ENCODE measurements at regions not wholly inside any gene's neighbourhood (a gene's known extent, or its start where the extent isn't known, plus 50 kb on each side); places are given as distances from the start of the nearest gene placed in this dataset.
"Not testable (repeated sequence)": the region's sequence is repeated elsewhere in the genome, so short reads cannot be mapped to it uniquely, and the experiment has no call there.

DNA sequence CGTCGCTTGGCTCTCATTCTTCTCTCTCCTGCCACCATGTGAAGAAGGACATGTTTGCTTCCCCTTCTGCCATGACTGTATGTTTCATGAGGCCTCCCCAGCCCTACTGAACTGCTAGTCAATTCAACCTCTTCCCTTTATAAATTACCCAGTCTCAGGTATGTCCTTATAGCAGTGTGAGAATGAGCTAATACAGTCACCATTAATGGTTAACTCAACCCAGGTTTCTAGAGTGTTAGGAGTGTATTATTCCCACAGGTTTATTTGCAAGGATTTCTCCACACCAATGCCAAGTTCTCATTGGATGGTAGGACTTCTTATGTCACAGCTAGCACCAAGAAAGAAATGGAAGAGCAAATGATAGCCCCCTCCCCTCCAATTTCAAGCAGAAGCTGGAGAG, 71.9 kb downstream of the DYNAP start:
- Histone ChIP-seq H3K4me3 (no peak overlapping the region), H3K27ac (no peak overlapping the region), H3K4me1 (replicated peaks in 1 of 2) (no peaks in the 10 kb centered on the region)
- in situ Hi-C loops (cut with MboI; ENCODE audit: low pct_unique_long_range_greater_than_20kb in 2 of 9, low sequenced_read_pairs in 9 of 9, unreplicated experiment in 9 of 9) = loop anchor here in 2 of 9 experiments (25.0 kb wide), 3 partner anchors 101 to 226 kb away; no protein-coding TSS in a partner anchor
- no peak for ATAC-seq (replicated peaks in 6 of 8)
- 40 to 100% (median 88%) methylated on average over 2 of the region's 2 CpGs; no CpG with 5 or more reads in 6 of the 10 experiments for WGBS, 10 experiments

DNA sequence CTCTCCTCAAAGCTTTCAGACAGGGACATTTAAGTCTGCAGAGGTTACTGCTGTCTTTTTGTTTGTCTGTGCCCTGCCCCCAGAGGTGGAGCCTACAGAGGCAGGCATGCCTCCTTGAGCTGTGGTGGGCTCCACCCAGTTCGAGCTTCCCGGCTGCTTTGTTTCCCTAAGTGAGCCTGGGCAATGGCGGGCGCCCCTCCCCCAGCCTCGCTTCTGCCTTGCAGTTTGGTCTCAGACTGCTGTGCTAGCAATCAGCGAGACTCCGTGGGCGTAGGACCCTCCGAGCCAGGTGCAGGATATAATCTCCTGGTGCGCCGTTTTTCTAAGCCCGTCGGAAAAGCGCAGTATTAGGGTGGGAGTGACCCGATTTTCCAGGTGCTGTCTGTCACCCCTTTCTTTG, 78.7 kb downstream of the DYNAP start:
- in situ Hi-C loops (cut with MboI; ENCODE audit: low pct_unique_long_range_greater_than_20kb in 2 of 9, low sequenced_read_pairs in 9 of 9, unreplicated experiment in 9 of 9) = loop anchor here in 3 of 9 experiments (10.0 to 25.0 kb wide), 4 partner anchors 107 to 315 kb away; no protein-coding TSS in a partner anchor
- H3K27ac ChIP-seq; ATAC-seq (replicated peaks in 6 of 8); H3K4me1 ChIP-seq (replicated peaks in 1 of 2); H3K4me3 ChIP-seq: not testable (repeated sequence)
- no CpG with 5 or more reads among the region's 15 CpGs for whole genome bisulfite sequencing, 10 experiments

DNA sequence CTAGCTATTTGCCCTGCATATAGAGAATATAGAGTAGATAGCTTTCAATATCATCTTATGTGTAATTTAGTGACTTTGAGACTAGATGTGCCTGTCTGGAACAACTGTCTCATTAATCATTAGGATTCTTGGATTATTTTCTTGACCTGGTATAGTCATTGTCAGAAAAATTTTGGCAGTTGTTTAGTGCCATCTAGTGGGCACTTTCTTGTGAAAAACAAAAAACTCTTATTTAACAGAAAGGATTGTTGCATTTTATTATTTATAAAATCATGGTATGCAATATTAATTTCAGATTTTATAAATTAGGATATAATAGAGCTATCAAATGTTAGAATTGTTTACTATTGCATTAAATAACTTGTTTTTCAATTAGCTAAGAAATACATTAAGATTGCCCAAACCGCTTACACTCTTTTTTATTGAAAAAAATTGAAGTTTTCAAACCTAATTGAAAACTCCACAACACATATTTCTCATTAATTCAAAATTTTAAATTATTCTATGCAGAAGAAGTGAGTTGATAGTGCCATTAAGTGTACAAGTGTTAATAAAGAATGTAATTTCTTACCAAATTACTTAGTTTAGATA, 80.3 kb downstream of the DYNAP start:
- in situ Hi-C loops (cut with MboI; ENCODE audit: low pct_unique_long_range_greater_than_20kb in 2 of 9, low sequenced_read_pairs in 9 of 9, unreplicated experiment in 9 of 9) = loop anchor here in 3 of 9 experiments (10.0 to 25.0 kb wide), 4 partner anchors 109 to 313 kb away; no protein-coding TSS in a partner anchor
- no peak overlapping the region for H3K4me3 ChIP-seq
- H3K27ac ChIP-seq = no peak overlapping the region
- H3K4me1 ChIP-seq (replicated peaks in 1 of 2) = peaks cover 7 to 12% of the 10 kb centered on the region in 2 donors
- ATAC-seq (replicated peaks in 6 of 8) = no peak
- 60 to 100% (median 87%) methylated on average over 1 of the region's 1 CpG; no CpG with 5 or more reads in 1 of the 10 experiments for WGBS, 10 experiments

DNA sequence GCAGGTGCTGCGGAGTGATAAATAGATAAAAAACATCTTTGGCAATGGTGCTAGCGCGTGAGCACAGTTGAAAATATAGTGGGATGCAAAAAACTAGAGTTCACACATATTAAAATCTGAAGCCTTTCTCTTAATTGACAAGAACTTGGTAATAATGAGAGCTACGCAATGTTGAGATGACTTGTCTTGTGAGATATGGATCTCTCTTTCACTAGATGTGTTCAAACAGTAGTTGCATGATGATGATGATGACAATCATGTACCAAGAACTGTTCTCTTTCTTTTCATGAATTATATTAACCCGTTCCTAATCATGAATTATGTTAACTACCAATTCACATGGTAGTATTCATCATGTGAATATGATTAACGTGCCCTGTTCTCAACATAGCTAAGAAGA, 81.1 kb downstream of the DYNAP start:
- WGBS, 10 experiments = 43 to 100% (median 85%) methylated on average over 1 to 6 of the region's 6 CpGs
- H3K27ac ChIP-seq = no peak overlapping the region
- peaks cover 7 to 12% of the 10 kb centered on the region in 2 donors for H3K4me1 ChIP-seq (replicated peaks in 1 of 2)
- ATAC-seq (replicated peaks in 6 of 8) = no peak
- no peak overlapping the region for H3K4me3 ChIP-seq
- in situ Hi-C loops (cut with MboI; ENCODE audit: low pct_unique_long_range_greater_than_20kb in 2 of 9, low sequenced_read_pairs in 9 of 9, unreplicated experiment in 9 of 9) = loop anchor here in 3 of 9 experiments (10.0 to 25.0 kb wide), 4 partner anchors 110 to 313 kb away; no protein-coding TSS in a partner anchor

DNA sequence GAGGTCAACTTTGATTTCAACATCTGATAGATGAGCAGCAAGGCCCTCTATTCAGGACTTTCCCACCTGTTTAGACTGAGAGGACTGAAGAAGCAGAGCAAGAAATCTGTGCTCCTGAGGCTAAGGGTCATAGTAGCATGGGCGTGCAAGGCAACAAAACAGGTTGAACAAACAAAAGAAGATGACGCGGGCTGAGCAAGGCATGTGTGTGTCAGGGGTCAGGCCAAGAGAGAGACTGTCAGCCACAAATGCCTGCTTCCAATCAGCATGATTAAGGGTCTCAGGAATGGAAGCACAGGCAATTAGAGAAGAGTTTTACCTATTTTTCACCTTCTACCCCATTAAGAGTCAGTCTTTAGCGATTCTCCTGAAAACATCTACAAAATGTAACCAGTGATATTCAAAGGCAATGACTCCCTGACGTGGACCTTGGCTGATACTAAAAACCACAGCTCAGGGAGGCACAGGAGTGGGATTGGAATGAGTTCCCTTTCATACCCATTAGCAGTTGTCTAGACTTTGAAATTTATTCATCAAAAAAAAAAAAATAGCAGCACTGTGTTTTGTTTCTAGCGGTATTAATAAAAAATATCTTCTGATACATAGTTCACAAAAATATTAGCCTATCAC, 81.9 kb downstream of the DYNAP start:
- 47 to 90% (median 79%) methylated on average over 1 to 6 of the region's 6 CpGs; no CpG with 5 or more reads in 1 of the 10 experiments for WGBS, 10 experiments
- Histone ChIP-seq H3K4me1 (replicated peaks in 1 of 2) (peaks cover 7 to 12% of the 10 kb centered on the region in 2 donors), H3K4me3 (no peak overlapping the region), H3K27ac (no peak overlapping the region)
- ATAC-seq (replicated peaks in 6 of 8) = no peak
- in situ Hi-C loops (cut with MboI; ENCODE audit: low pct_unique_long_range_greater_than_20kb in 2 of 9, low sequenced_read_pairs in 9 of 9, unreplicated experiment in 9 of 9) = loop anchor here in 3 of 9 experiments (10.0 to 25.0 kb wide), 4 partner anchors 111 to 312 kb away; no protein-coding TSS in a partner anchor

DNA sequence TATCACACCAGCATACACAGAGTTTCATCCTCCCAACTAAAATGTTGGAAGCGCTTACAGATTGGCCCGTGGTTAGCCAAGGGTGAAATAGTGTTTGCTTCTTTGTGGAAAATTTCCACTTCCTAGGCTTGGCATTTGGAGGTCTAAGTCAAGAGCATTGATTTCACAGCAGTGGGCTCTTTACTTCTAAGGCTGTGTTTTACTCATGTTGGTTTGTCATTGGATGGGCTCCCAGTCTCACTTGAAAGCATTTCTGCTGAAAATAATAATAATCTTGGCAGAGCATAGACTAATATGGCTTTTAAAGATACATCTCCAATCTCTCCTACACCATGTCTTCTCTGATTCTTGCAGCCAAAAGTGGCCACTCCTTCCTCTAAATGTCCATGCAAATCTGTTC, 82.9 kb downstream of the DYNAP start:
- 57 to 100% (median 80%) methylated on average over 1 to 2 of the region's 2 CpGs; no CpG with 5 or more reads in 3 of the 10 experiments for WGBS, 10 experiments
- no peak for ATAC-seq (replicated peaks in 6 of 8)
- H3K27ac ChIP-seq = no peak overlapping the region
- in situ Hi-C loops (cut with MboI; ENCODE audit: low pct_unique_long_range_greater_than_20kb in 2 of 9, low sequenced_read_pairs in 9 of 9, unreplicated experiment in 9 of 9) = loop anchor here in 3 of 9 experiments (10.0 to 25.0 kb wide), 4 partner anchors 112 to 311 kb away; no protein-coding TSS in a partner anchor
- H3K4me1 ChIP-seq (replicated peaks in 1 of 2) = peaks cover 7 to 12% of the 10 kb centered on the region in 2 donors
- H3K4me3 ChIP-seq = no peak overlapping the region

DNA sequence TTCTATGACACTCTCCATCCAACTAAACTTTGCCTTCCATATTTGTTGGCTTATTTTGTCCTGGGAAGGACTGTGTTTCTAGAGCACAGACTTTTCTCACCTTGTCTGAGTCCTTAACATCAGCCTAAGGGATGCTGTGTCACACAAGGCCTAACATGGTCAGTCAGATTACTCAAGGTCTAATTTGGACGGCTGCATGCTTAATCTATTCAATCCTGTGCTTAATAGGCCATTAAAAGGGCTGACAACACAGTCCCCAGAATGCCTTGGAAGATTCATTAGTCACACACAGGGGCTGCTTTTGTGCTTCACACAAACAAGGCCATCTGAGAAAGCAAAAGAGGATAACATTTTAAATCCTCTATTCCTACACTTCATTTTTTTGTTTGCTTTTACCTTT, 84.0 kb downstream of the DYNAP start:
- 0 to 88% (median 0%) methylated on average over 1 of the region's 1 CpG; no CpG with 5 or more reads in 5 of the 10 experiments for WGBS, 10 experiments
- ATAC-seq (replicated peaks in 6 of 8) = peak in 5 of 8 experiments; percentile 87 to 97 (median 91)
- Histone ChIP-seq H3K27ac (no peak overlapping the region), H3K4me3 (no peak overlapping the region), H3K4me1 (replicated peaks in 1 of 2) (peaks cover 7 to 12% of the 10 kb centered on the region in 2 donors)
- in situ Hi-C loops (cut with MboI; ENCODE audit: low pct_unique_long_range_greater_than_20kb in 2 of 9, low sequenced_read_pairs in 9 of 9, unreplicated experiment in 9 of 9) = loop anchor here in 7 of 9 experiments (5.0 to 25.0 kb wide), 4 partner anchors 307 to 537 kb away; no protein-coding TSS in a partner anchor

DNA sequence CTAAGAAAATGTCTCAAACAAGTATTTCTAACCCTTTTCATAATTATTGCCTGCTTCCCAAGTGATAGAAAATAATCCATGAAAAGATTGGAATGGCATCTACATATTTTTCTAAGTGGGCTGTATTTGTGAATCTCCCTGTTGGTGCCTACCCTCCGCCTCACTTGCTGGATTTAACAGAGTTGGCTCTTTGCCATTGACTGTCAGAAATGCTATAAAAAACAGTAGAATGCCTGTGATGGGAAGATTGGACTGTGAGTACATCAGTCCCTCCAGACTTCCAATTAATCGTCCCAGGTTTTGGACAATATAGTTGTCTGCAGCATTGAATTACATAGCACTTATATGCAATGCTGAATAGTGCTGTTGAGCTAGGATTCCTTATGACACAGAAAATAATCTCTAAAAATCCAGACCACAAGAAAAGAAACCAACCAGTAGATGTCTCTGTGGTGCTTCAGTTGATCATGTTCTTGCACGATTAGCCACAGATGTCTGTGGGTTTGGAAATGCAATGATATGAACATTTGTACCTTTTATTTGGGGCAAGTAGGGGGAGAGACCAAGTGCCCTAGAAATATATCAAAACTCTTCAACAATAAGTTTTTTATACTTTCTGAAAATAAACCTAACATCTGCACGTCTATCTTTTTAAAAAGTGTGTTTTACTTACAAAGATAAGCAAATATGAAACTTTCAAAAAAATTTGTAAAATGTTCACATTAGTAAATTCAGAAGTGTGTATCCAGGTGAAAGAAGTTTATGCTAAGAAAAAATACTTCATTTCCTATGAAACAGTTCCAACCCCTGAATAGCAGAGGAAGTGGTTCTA, 88.5 kb downstream of the DYNAP start:
- no peak overlapping the region for H3K27ac ChIP-seq
- ATAC-seq (replicated peaks in 6 of 8) = peak in 6 of 8 experiments; percentile 53 to 93 (median 82)
- no peak overlapping the region for H3K4me3 ChIP-seq
- in situ Hi-C loops (cut with MboI; ENCODE audit: low pct_unique_long_range_greater_than_20kb in 2 of 9, low sequenced_read_pairs in 9 of 9, unreplicated experiment in 9 of 9) = loop anchor here in 8 of 9 experiments (5.0 to 25.0 kb wide), 4 partner anchors 303 to 533 kb away; no protein-coding TSS in a partner anchor
- 0 to 58% (median 33%) methylated on average over 1 to 4 of the region's 4 CpGs; no CpG with 5 or more reads in 1 of the 10 experiments for WGBS, 10 experiments
- peaks cover 5 to 7% of the 10 kb centered on the region in 2 donors for H3K4me1 ChIP-seq (replicated peaks in 1 of 2)

DNA sequence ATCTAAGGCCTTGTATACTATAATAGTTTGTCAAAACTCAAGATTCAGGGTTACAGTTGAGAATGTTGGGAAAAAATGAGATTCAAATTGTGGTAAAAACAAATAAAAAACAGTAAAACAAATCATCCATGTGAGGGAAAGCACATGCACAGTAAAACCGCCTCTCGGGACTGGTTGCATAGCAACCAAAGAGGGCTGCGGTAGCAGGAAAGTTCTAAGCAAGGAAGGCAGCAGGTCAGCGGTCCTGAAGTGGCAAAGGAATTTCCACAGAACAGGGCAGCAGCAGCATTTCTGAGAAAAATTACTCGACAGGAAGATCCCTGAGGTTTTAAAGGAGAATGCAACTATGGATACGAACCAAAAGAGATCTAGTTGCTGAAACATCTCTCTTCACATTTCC, 93.7 kb downstream of the DYNAP start:
- ATAC-seq (replicated peaks in 6 of 8) = peak in 4 of 8 experiments; percentile 37 to 61 (median 56)
- in situ Hi-C loops (cut with MboI; ENCODE audit: low pct_unique_long_range_greater_than_20kb in 2 of 9, low sequenced_read_pairs in 9 of 9, unreplicated experiment in 9 of 9) = loop anchor here in 6 of 9 experiments (10.0 to 25.0 kb wide), 3 partner anchors 300 to 528 kb away; no protein-coding TSS in a partner anchor

DNA sequence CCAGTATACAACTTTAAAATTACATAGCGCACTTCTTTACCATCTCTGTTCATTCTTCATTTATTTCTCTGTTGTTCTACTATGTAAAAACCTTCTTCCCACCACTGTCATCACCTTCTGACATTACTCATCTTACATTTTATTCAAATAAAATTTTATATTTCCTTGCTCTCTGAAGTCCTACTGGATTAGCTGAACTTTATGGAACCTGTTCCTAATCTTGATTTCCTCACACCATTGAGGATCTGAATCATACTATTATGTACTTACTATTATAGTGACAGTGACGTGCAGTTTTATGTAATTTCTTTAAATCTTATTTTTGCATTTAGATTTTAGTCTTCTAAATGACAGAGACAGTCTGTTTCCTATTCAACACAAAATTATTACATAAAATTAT, 98.3 kb downstream of the DYNAP start:
- Histone ChIP-seq H3K27ac (no peak overlapping the region), H3K4me1 (replicated peaks in 1 of 2) (peaks cover 0 to 5% of the 10 kb centered on the region in 2 donors), H3K4me3 (no peak overlapping the region)
- in situ Hi-C loops (cut with MboI; ENCODE audit: low pct_unique_long_range_greater_than_20kb in 2 of 9, low sequenced_read_pairs in 9 of 9, unreplicated experiment in 9 of 9) = loop anchor here in 6 of 9 experiments (10.0 to 25.0 kb wide), 3 partner anchors 295 to 523 kb away; no protein-coding TSS in a partner anchor
- 53 to 100% (median 94%) methylated on average over 1 to 2 of the region's 2 CpGs; no CpG with 5 or more reads in 1 of the 10 experiments for WGBS, 10 experiments
- ATAC-seq (replicated peaks in 6 of 8) = no peak

More for the DNA sequence above, 93.7 kb downstream of the DYNAP start:
- Histone ChIP-seq H3K27ac (no peak overlapping the region), H3K4me3 (no peak overlapping the region), H3K4me1 (replicated peaks in 1 of 2) (peaks cover 0 to under 1% of the 10 kb centered on the region in 2 donors)
- 8 to 85% (median 28%) methylated on average over 2 to 6 of the region's 6 CpGs for WGBS, 10 experiments

DNA sequence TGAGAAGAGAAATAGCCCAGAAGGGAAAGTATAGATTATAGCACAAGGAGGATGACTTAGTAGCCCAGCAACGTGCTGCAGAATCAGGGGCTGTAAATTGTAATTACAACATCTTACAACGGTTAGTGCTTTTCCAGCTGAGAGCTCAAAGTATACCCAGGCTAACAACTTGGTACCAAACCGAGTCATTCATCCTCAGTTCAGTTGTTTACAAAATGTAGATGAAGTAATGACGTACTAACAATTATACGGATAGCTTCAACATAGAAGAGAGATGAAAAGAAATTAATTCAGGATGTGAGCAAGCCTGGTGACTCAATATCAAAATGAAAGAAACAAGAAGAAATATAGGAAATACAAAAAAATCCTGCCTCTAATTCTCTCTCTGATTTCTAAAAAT, 99.2 kb downstream of the DYNAP start:
- H3K4me1 ChIP-seq (replicated peaks in 1 of 2) = peaks cover 0 to 5% of the 10 kb centered on the region in 2 donors
- peak in 4 of 8 experiments; percentile 16 to 66 (median 47) for ATAC-seq (replicated peaks in 6 of 8)
- H3K4me3 ChIP-seq = no peak overlapping the region
- no peak overlapping the region for H3K27ac ChIP-seq
- 0 to 75% (median 49%) methylated on average over 3 to 5 of the region's 5 CpGs for WGBS, 10 experiments
- in situ Hi-C loops (cut with MboI; ENCODE audit: low pct_unique_long_range_greater_than_20kb in 2 of 9, low sequenced_read_pairs in 9 of 9, unreplicated experiment in 9 of 9) = loop anchor here in 5 of 9 experiments (25.0 kb wide), 2 partner anchors 297 to 522 kb away; no protein-coding TSS in a partner anchor

DNA sequence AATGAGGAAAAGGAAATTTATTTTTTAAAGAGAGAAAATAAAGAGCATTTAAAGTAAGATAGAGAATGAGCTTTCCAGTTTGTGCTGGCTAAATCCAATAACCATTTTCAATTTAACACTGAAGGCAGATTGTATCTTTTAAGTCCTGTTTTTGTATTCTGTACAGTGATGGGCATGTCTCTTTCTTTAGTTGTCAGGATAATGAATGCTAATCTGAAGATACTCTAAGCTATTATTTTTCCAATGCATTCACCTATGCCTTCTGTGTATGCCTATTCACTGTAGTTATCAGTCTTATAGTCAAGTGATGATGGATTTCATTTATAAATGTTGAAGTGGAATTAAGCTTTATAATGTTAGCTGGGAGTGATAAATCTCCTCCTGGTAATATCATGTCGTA, 101.4 kb downstream of the DYNAP start:
- in situ Hi-C loops (cut with MboI; ENCODE audit: low pct_unique_long_range_greater_than_20kb in 2 of 9, low sequenced_read_pairs in 9 of 9, unreplicated experiment in 9 of 9) = loop anchor here in 5 of 9 experiments (25.0 kb wide), 2 partner anchors 295 to 520 kb away; no protein-coding TSS in a partner anchor
- peak in 1 of 8 experiments; percentile 32 for ATAC-seq (replicated peaks in 6 of 8)

More for the DNA sequence above, 101.4 kb downstream of the DYNAP start:
- no peak overlapping the region for H3K27ac ChIP-seq
- WGBS, 10 experiments = 50 to 86% (median 79%) methylated on average over 1 of the region's 1 CpG; no CpG with 5 or more reads in 3 of the 10 experiments
- H3K4me1 ChIP-seq (replicated peaks in 1 of 2) = peaks cover 0 to 5% of the 10 kb centered on the region in 2 donors
- no peak overlapping the region for H3K4me3 ChIP-seq
